ENCODE measurements at regions not wholly inside any gene's neighbourhood (a gene's known extent, or its start where the extent isn't known, plus 50 kb on each side); places are given as distances from the start of the nearest gene placed in this dataset.

GRCh38 chr14:51521764-51522163, 129.9 kb upstream of the FRMD6 start:
- CTCF ChIA-PET: interaction anchor here (0.6 to 2.3 kb wide), 6 partner anchors 13 to 321 kb away, joined by 3 to 9 read pairs (median 6); partner anchors contain the start of gene FRMD6
- no peak overlapping the region for H3K4me3 ChIP-seq (ENCODE audit: low read depth, low read length)
- H3K27me3 ChIP-seq (ENCODE audit: control insufficient read depth, insufficient read depth, low read length): no peaks in the 10 kb centered on the region
- H3K36me3 ChIP-seq (ENCODE audit: control insufficient read depth, insufficient read depth, low read length): no peaks in the 10 kb centered on the region
- POLR2A ChIA-PET: interaction anchor here (0.6 to 1.2 kb wide), 2 partner anchors 127 to 130 kb away, joined by 3 to 4 read pairs; partner anchors contain the start of gene FRMD6
- no peak for TF ChIP-seq CTCF (IDR thresholded peaks at IDR 0.05; ENCODE audit: insufficient read depth, low read depth, low read length)
- DNase-seq (ENCODE audit: low read depth): peak; percentile 53

- Histone ChIP-seq H3K27me3 (ENCODE audit: control insufficient read depth, insufficient read depth, low read length) (no peaks in the 10 kb centered on the region), H3K36me3 (ENCODE audit: control insufficient read depth, insufficient read depth, low read length) (no peaks in the 10 kb centered on the region), H3K4me3 (ENCODE audit: low read depth, low read length) (no peak overlapping the region)
- POLR2A ChIA-PET: interaction anchor here (0.8 kb wide), 1 partner anchor 81 kb away, joined by 4 read pairs; no protein-coding TSS in a partner anchor
- CTCF ChIA-PET: no interaction called here
- TF ChIP-seq CTCF (IDR thresholded peaks at IDR 0.05; ENCODE audit: insufficient read depth, low read depth, low read length): no peak
- DNase-seq (ENCODE audit: low read depth): no peak
Observed at GRCh38 chr14:51523243-51523642, 128.5 kb upstream of the FRMD6 start.

- no peak overlapping the region for H3K4me3 ChIP-seq (ENCODE audit: low read depth, low read length)
- no peaks in the 10 kb centered on the region for H3K27me3 ChIP-seq (ENCODE audit: control insufficient read depth, insufficient read depth, low read length)
- H3K36me3 ChIP-seq (ENCODE audit: control insufficient read depth, insufficient read depth, low read length): no peaks in the 10 kb centered on the region
- POLR2A ChIA-PET: interaction anchor here (0.6 to 0.7 kb wide), 3 partner anchors 8 to 605 kb away, joined by 3 read pairs; no protein-coding TSS in a partner anchor
- CTCF ChIA-PET: no interaction called here
- TF ChIP-seq CTCF (IDR thresholded peaks at IDR 0.05; ENCODE audit: insufficient read depth, low read depth, low read length): no peak
- no peak for DNase-seq (ENCODE audit: low read depth)
Observed at GRCh38 chr14:51525739-51526138, 126.0 kb upstream of the FRMD6 start.

GRCh38 chr14:51527073-51527472, 124.6 kb upstream of the FRMD6 start:
- ChIA-PET CTCF (no interaction called here), POLR2A (no interaction called here)

GRCh38 chr14:51529736-51530135, 122.0 kb upstream of the FRMD6 start:
- TF ChIP-seq CTCF (IDR thresholded peaks at IDR 0.05; ENCODE audit: insufficient read depth, low read depth, low read length): no peak
- H3K4me3 ChIP-seq (ENCODE audit: low read depth, low read length): no peak overlapping the region
- DNase-seq (ENCODE audit: low read depth): no peak
- no peaks in the 10 kb centered on the region for H3K27me3 ChIP-seq (ENCODE audit: control insufficient read depth, insufficient read depth, low read length)
- H3K36me3 ChIP-seq (ENCODE audit: control insufficient read depth, insufficient read depth, low read length): no peaks in the 10 kb centered on the region
- ChIA-PET CTCF (interaction anchor here (1.4 kb wide), 1 partner anchor 123 kb away, joined by 3 read pairs; no protein-coding TSS in a partner anchor), POLR2A (no interaction called here)

More at GRCh38 chr14:51527073-51527472, 124.6 kb upstream of the FRMD6 start:
- no peak for TF ChIP-seq CTCF (IDR thresholded peaks at IDR 0.05; ENCODE audit: insufficient read depth, low read depth, low read length)
- Histone ChIP-seq H3K27me3 (ENCODE audit: control insufficient read depth, insufficient read depth, low read length) (no peaks in the 10 kb centered on the region), H3K4me3 (ENCODE audit: low read depth, low read length) (no peak overlapping the region), H3K36me3 (ENCODE audit: control insufficient read depth, insufficient read depth, low read length) (no peaks in the 10 kb centered on the region)
- DNase-seq (ENCODE audit: low read depth): no peak

Measured in BJ (cell line).